A549 (cell line): ENCODE measurements at regions not wholly inside any gene's neighbourhood (a gene's known extent, or its start where the extent isn't known, plus 50 kb on each side); places are given as distances from the start of the nearest gene placed in this dataset.
A peak's percentile ranks its signal among the peaks of the same experiment; 100 is the strongest.

Experiments used
- ATAC-seq, 2 experiments: fragments of 200-7000 bp in 1 of 2; fragments of >200 bp in 1 of 2; cut with Nextera tagmentation in 1 of 2; cut with Tn5 transposase in 1 of 2; 3 replicates each; pipeline versions ENCODE4 v1.8.0 to v1.9.1; 2018 to 2020; ENCODE audit warnings: mild to moderate bottlenecking in 1 of 2, moderate library complexity in 1 of 2
- CTCF ChIA-PET: fragments of 300-600 bp; sonication (Branson Sonifier 250); formaldehyde crosslinking; extraction: SDS; loops from one replicate; lab custom pipeline; 2021; ENCODE audit warnings: antibody characterized with exemption, inconsistent platforms; lab: Yijun Ruan, JAX
- POLR2A ChIA-PET: fragments of 350-600 bp; formaldehyde crosslinking; extraction: SDS; loops from one replicate; lab custom pipeline; 2021; ENCODE audit warnings: antibody characterized with exemption, inconsistent platforms; lab: Yijun Ruan, JAX
- DNase-seq, 2 experiments: peaks; one replicate each; pipeline versions ENCODE4 v3.0.0 to v3.0.0-alpha.2; 2011 to 2016; ENCODE audit warnings: low read depth in 1 of 2, low spot score in 1 of 2
- FAIRE-seq: peaks from 2 replicates; lab custom pipeline; 2011; peaks lifted over from hg19 to GRCh38; lab: Jason Lieb, UNC
- H3K27ac ChIP-seq, 2 experiments: fragments of >200 bp; sonication (Bioruptor Twin); formaldehyde crosslinking; 3 replicates each; pipeline ENCODE4 v1.5.1; 2016 to 2017
- H3K4me1 ChIP-seq: fragments of >200 bp; sonication (Bioruptor Twin); formaldehyde crosslinking; 3 replicates; pipeline ENCODE4 v1.6.1; 2016
- H3K4me2 ChIP-seq: fragments of >200 bp; sonication (Bioruptor Twin); formaldehyde crosslinking; 3 replicates; pipeline ENCODE4 v1.6.1; 2016
- H3K4me3 ChIP-seq: fragments of >200 bp; sonication (Bioruptor Twin); formaldehyde crosslinking; 3 replicates; pipeline ENCODE4 v1.5.1; 2016
- H3K9me3 ChIP-seq: fragments of >200 bp; sonication (Bioruptor Twin); formaldehyde crosslinking; 3 replicates; pipeline ENCODE4 v1.6.1; 2016
- BCL3 ChIP-seq: fragments of >200 bp; sonication (Bioruptor Twin); formaldehyde crosslinking; IDR thresholded peaks from 3 replicates; pipeline ENCODE4 v1.6.1; 2016
- CBX8 ChIP-seq: fragments of 200-600 bp; sonication (generic); IDR thresholded peaks from 2 replicates; pipeline ENCODE4 v1.6.1; 2016
- CEBPB ChIP-seq, 2 experiments: fragments of >200 bp in 1 of 2; sonication (Bioruptor Twin) in 1 of 2; formaldehyde crosslinking in 1 of 2; IDR thresholded peaks; 2 replicates each; pipeline ENCODE4 v1.6.1; 2012 to 2016
- CHD2 ChIP-seq: fragments of 150-350 bp; IDR thresholded peaks from 2 replicates; pipeline ENCODE4 v1.6.1; 2014; ENCODE audit warnings: low read length; ENCODE audit not compliant: partially characterized antibody
- CHD4 ChIP-seq: fragments of 200-600 bp; sonication (generic); IDR thresholded peaks from 2 replicates; pipeline ENCODE4 v1.6.1; 2016; ENCODE audit warnings: antibody characterized with exemption, mild to moderate bottlenecking, borderline replicate concordance
- CTCF ChIP-seq: fragments of >200 bp; sonication (Bioruptor Twin); formaldehyde crosslinking; IDR thresholded peaks from 3 replicates; pipeline ENCODE4 v1.5.1; 2016
- EHF ChIP-seq: fragments of 250-450 bp; sonication (Bioruptor Pico); IDR thresholded peaks from 2 replicates; pipeline ENCODE4 v1.5.0; 2020; ENCODE audit warnings: mild to moderate bottlenecking
- EP300 ChIP-seq, 2 experiments: fragments of >200 bp; sonication (Bioruptor Twin); formaldehyde crosslinking; IDR thresholded peaks; 2 replicates in 1 of 2; 3 replicates in 1 of 2; pipeline ENCODE4 v1.6.1; 2016 to 2017
- ESRRA ChIP-seq: fragments of 150-350 bp; IDR thresholded peaks from 2 replicates; pipeline ENCODE4 v1.6.1; 2014; ENCODE audit warnings: mild to moderate bottlenecking, low read length, borderline replicate concordance
- FOSB ChIP-seq: fragments of 250-450 bp; sonication (Bioruptor Pico); IDR thresholded peaks from 2 replicates; pipeline ENCODE4 v1.5.0; 2020; ENCODE audit warnings: mild to moderate bottlenecking, moderate library complexity
- GATA3 ChIP-seq: IDR thresholded peaks from 2 replicates; pipeline ENCODE4 v1.6.1; 2012; ENCODE audit warnings: borderline replicate concordance
- HOXA7 ChIP-seq: fragments of 250-450 bp; sonication (Bioruptor Pico); IDR thresholded peaks from 2 replicates; pipeline ENCODE4 v1.5.0; 2020; ENCODE audit warnings: mild to moderate bottlenecking, moderate library complexity
- HOXB13 ChIP-seq: fragments of 250-450 bp; sonication (Bioruptor Pico); IDR thresholded peaks from 2 replicates; pipeline ENCODE4 v1.5.0; 2020; ENCODE audit warnings: low read depth, mild to moderate bottlenecking, moderate library complexity
- HOXB5 ChIP-seq: fragments of 250-450 bp; sonication (Bioruptor Pico); IDR thresholded peaks from 2 replicates; pipeline ENCODE4 v1.5.0; 2020; ENCODE audit warnings: mild to moderate bottlenecking, moderate library complexity
- JUN ChIP-seq, 2 experiments: fragments of >200 bp; sonication (Bioruptor Twin); formaldehyde crosslinking; IDR thresholded peaks; 2 replicates in 1 of 2; 3 replicates in 1 of 2; pipeline ENCODE4 v1.6.1; 2016 to 2017
- JUNB ChIP-seq: fragments of >200 bp; sonication (Bioruptor Twin); formaldehyde crosslinking; IDR thresholded peaks from 2 replicates; pipeline ENCODE4 v1.6.1; 2016
- KDM1A ChIP-seq: fragments of 200-600 bp; sonication (generic); IDR thresholded peaks from 2 replicates; pipeline ENCODE4 v1.6.1; 2016; ENCODE audit warnings: low read depth, mild to moderate bottlenecking
- KDM5A ChIP-seq: fragments of 200-600 bp; sonication (generic); IDR thresholded peaks from 2 replicates; pipeline ENCODE4 v1.6.1; 2016; ENCODE audit warnings: antibody characterized with exemption, mild to moderate bottlenecking
- MAFK ChIP-seq: fragments of 450-650 bp; IDR thresholded peaks from 2 replicates; pipeline ENCODE4 v1.6.1; 2014; ENCODE audit not compliant: partially characterized antibody
- MAX ChIP-seq: IDR thresholded peaks from 2 replicates; pipeline ENCODE4 v1.6.1; 2012
- MYC ChIP-seq: IDR thresholded peaks from 2 replicates; pipeline ENCODE4 v1.6.1; 2012; ENCODE audit warnings: mild to moderate bottlenecking, inconsistent platforms, low read length, improper control_type of control experiment, borderline replicate concordance
- NFE2L2 ChIP-seq: fragments of 150-350 bp; conservative IDR thresholded peaks from 2 replicates; pipeline ENCODE4 v1.6.1; 2014; ENCODE audit warnings: low read length
- NPAS2 ChIP-seq: fragments of 250-450 bp; sonication (Bioruptor Pico); IDR thresholded peaks from 2 replicates; pipeline ENCODE4 v1.8.0; 2022; ENCODE audit warnings: mild to moderate bottlenecking, moderate library complexity, borderline replicate concordance
- NR3C1 ChIP-seq: fragments of >200 bp; sonication (Bioruptor Twin); formaldehyde crosslinking; IDR thresholded peaks from 3 replicates; pipeline ENCODE4 v1.6.1; 2017
- POLR2AphosphoS2 ChIP-seq: conservative IDR thresholded peaks from 2 replicates; pipeline ENCODE4 v1.6.1; 2012; ENCODE audit warnings: low read length, improper control_type of control experiment, inconsistent platforms
- RAD21 ChIP-seq, 2 experiments: fragments of >200 bp in 1 of 2; sonication (Bioruptor Twin) in 1 of 2; formaldehyde crosslinking in 1 of 2; IDR thresholded peaks in 1 of 2; conservative IDR thresholded peaks in 1 of 2; 2 replicates in 1 of 2; 3 replicates in 1 of 2; pipeline ENCODE4 v1.6.1; 2012 to 2018; ENCODE audit warnings: inconsistent platforms in 1 of 2
- RARB ChIP-seq: fragments of 250-450 bp; sonication (Bioruptor Pico); IDR thresholded peaks from 2 replicates; pipeline ENCODE4 v1.8.0; 2021; ENCODE audit warnings: mild to moderate bottlenecking, moderate library complexity
- RFX5 ChIP-seq: fragments of 450-650 bp; IDR thresholded peaks from 2 replicates; pipeline ENCODE4 v1.7.1; 2014; ENCODE audit warnings: antibody characterized with exemption, mild to moderate bottlenecking, moderate library complexity
- RNF2 ChIP-seq: fragments of 200-600 bp; sonication (generic); IDR thresholded peaks from 2 replicates; pipeline ENCODE4 v1.6.1; 2016; ENCODE audit warnings: low read depth, mild to moderate bottlenecking, antibody characterized with exemption, moderate library complexity, borderline replicate concordance
- SMC3 ChIP-seq: fragments of >200 bp; sonication (Bioruptor Twin); formaldehyde crosslinking; IDR thresholded peaks from 3 replicates; pipeline ENCODE4 v1.6.1; 2018; ENCODE audit warnings: inconsistent platforms
- ZC3H11A ChIP-seq: fragments of 450-650 bp; IDR thresholded peaks from 2 replicates; pipeline ENCODE4 v1.6.1; 2014; ENCODE audit warnings: antibody characterized with exemption, mild to moderate bottlenecking
- ZFP36 ChIP-seq: fragments of 450-650 bp; IDR thresholded peaks from 2 replicates; pipeline ENCODE4 v1.6.1; 2014; ENCODE audit warnings: borderline replicate concordance; ENCODE audit not compliant: partially characterized antibody
- ZSCAN20 ChIP-seq: fragments of 250-450 bp; sonication (Bioruptor Pico); IDR thresholded peaks from 2 replicates; pipeline ENCODE4 v1.8.0; 2022; ENCODE audit warnings: mild to moderate bottlenecking, moderate library complexity
- WGBS: methylation state at CpG from one replicate; pipeline ENCODE4 v1.1.6; 2017; ENCODE audit errors: missing lambda C conversion rate; 5-methylcytosine and 5-hydroxymethylcytosine counted together
- TF ChIP-seq, protein P1 (sequence below): fragments of 450-650 bp; IDR thresholded peaks from 2 replicates; pipeline ENCODE4 v1.6.1; 2014; ENCODE audit warnings: antibody characterized with exemption
- TF ChIP-seq, protein P2 (sequence below): fragments of 250-450 bp; sonication (Bioruptor Pico); IDR thresholded peaks from 2 replicates; pipeline ENCODE4 v1.5.0; 2020; ENCODE audit warnings: low read depth, mild to moderate bottlenecking, moderate library complexity
- TF ChIP-seq, protein P3 (sequence below): IDR thresholded peaks from 2 replicates; pipeline ENCODE4 v1.6.1; 2012

DNA sequence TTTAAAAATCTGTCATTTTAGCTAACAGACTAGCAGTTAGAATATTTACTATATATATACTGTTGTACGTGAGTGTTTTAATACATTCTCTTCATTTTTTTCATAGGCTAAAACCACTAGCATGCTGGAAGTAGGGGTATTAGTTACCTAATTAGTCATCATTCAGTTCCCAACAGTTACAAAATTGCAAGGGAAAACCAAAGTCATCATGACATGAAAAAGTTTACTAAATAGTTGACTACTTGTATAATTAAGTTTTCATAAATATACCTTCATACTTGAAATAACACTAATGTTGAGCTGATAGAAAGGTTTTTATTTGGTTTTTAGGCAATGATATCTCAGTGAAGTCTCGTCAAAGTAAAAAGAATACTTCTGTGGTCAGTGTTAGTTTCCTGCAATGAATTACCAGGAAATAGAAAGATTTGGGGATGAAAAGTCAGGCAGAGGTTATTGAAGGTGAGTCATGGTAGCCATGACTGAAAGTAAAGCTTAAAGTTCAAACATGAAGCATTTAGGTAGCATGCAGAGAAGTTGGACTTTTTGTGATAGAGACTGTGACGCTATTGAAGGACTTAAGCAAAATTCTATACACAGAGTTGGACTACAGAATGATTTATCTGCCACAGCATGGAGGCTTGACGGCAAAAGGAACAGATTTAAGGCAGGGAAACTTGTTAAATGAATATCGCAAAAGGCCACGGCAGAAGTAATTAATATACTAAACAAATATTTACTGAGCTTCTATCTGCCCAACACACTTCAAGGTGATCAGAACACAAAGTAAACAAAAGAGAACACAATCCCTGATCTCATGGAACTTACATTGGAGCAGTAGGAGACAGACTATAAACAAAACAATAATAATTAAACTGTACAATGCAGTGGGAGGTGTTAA, 828.1 kb upstream of the FAT3 start:
- FAIRE-seq, result peak; percentile 100
- peaks cover 30% of the 10 kb centered on the region for H3K9me3 ChIP-seq
- H3K4me1 ChIP-seq, result peaks cover 49% of the 10 kb centered on the region
- POLR2A ChIA-PET, result no interaction called here
- H3K4me2 ChIP-seq, result peak overlapping the region; percentile 77
- DNase-seq, result peak; percentile 51 to 98
- H3K4me3 ChIP-seq, result peak overlapping the region; percentile 20; the same call in 2 of the 3 replicates
- peak; percentile 91 to 92 for ATAC-seq
- WGBS, result under 1% methylated on average over 6 of the region's 6 CpGs
- H3K27ac ChIP-seq, result peak overlapping the region; percentile 92 to 95
- CTCF ChIA-PET, result no interaction called here
- TF ChIP-seq EP300 (IDR thresholded peaks at IDR 0.05), result peak; percentile 78 to 88; a peak in 4 of 5 replicates
- no peak for TF ChIP-seq ZC3H11A
- TF ChIP-seq, protein P1, sequence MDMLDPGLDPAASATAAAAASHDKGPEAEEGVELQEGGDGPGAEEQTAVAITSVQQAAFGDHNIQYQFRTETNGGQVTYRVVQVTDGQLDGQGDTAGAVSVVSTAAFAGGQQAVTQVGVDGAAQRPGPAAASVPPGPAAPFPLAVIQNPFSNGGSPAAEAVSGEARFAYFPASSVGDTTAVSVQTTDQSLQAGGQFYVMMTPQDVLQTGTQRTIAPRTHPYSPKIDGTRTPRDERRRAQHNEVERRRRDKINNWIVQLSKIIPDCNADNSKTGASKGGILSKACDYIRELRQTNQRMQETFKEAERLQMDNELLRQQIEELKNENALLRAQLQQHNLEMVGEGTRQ, result no peak
- TF ChIP-seq CBX8, result no peak
- TF ChIP-seq BCL3, result peak; percentile 48; the same call in 1 of the 3 replicates
- no peak for TF ChIP-seq NPAS2 (CRISPR knock-in tag)
- no peak for TF ChIP-seq MYC
- TF ChIP-seq, protein P2, sequence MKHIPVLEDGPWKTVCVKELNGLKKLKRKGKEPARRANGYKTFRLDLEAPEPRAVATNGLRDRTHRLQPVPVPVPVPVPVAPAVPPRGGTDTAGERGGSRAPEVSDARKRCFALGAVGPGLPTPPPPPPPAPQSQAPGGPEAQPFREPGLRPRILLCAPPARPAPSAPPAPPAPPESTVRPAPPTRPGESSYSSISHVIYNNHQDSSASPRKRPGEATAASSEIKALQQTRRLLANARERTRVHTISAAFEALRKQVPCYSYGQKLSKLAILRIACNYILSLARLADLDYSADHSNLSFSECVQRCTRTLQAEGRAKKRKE, result no peak
- TF ChIP-seq RAD21 (conservative IDR thresholded peaks at IDR 0.05 in 1 of 2, IDR thresholded peaks at IDR 0.05 in 1 of 2), result peak in 1 of 2 experiments; percentile 10; a peak in 3 of 5 replicates
- no peak for TF ChIP-seq ZFP36
- no peak for TF ChIP-seq POLR2AphosphoS2
- TF ChIP-seq CHD4, result no peak
- peak; percentile 96 for TF ChIP-seq RARB (CRISPR knock-in tag)
- TF ChIP-seq RFX5, result no peak
- TF ChIP-seq CEBPB (IDR thresholded peaks at IDR 0.05), result peak; percentile 53 to 82; a peak in 3 of 4 replicates
- TF ChIP-seq MAFK, result peak; percentile 88
- no peak for TF ChIP-seq EHF
- peak; percentile 76 to 81; a peak in 3 of 5 replicates for TF ChIP-seq JUN (IDR thresholded peaks at IDR 0.05)
- TF ChIP-seq HOXB5 (CRISPR knock-in tag), result peak; percentile 56; the same call in 1 of the 2 replicates
- TF ChIP-seq, protein P3, sequence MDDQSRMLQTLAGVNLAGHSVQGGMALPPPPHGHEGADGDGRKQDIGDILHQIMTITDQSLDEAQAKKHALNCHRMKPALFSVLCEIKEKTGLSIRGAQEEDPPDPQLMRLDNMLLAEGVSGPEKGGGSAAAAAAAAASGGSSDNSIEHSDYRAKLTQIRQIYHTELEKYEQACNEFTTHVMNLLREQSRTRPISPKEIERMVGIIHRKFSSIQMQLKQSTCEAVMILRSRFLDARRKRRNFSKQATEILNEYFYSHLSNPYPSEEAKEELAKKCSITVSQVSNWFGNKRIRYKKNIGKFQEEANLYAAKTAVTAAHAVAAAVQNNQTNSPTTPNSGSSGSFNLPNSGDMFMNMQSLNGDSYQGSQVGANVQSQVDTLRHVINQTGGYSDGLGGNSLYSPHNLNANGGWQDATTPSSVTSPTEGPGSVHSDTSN, result no peak
- peak; percentile 92; the same call in 1 of the 2 replicates for TF ChIP-seq ESRRA
- peak; percentile 44 for TF ChIP-seq MAX
- TF ChIP-seq RNF2, result no peak
- TF ChIP-seq HOXB13 (CRISPR knock-in tag), result no peak
- TF ChIP-seq KDM5A, result no peak
- TF ChIP-seq ZSCAN20 (CRISPR knock-in tag), result peak; percentile 16; the same call in 1 of the 2 replicates
- TF ChIP-seq FOSB, result no peak
- peak; percentile 86 for TF ChIP-seq NFE2L2
- TF ChIP-seq HOXA7, result no peak
- peak; percentile 86 for TF ChIP-seq GATA3
- peak; percentile 2; the same call in 1 of the 3 replicates for TF ChIP-seq SMC3
- peak; percentile 80; the same call in 1 of the 2 replicates for TF ChIP-seq JUNB
- no peak for TF ChIP-seq CHD2
- TF ChIP-seq KDM1A, result no peak
- no peak for TF ChIP-seq NR3C1
- no peak for TF ChIP-seq CTCF
